HEK293T (cell line): ENCODE measurements at regions not wholly inside any gene's neighbourhood (a gene's known extent, or its start where the extent isn't known, plus 50 kb on each side); places are given as distances from the start of the nearest gene placed in this dataset.

Experiments used
- CTCF ChIA-PET: fragments of 350-600 bp; formaldehyde crosslinking; extraction: SDS; loops from one replicate; lab custom pipeline; 2021; ENCODE audit warnings: antibody characterized with exemption, inconsistent platforms; lab: Yijun Ruan, JAX
- POLR2A ChIA-PET: fragments of 350-600 bp; formaldehyde crosslinking; extraction: SDS; loops from one replicate; lab custom pipeline; 2020; ENCODE audit warnings: antibody characterized with exemption, inconsistent platforms; lab: Yijun Ruan, JAX
- DNase-seq: peaks from one replicate; pipeline ENCODE4 v3.0.0; 2012; ENCODE audit warnings: mixed read lengths; ENCODE audit errors: extremely low spot score
- ARNT ChIP-seq: fragments of 450-650 bp; IDR thresholded peaks from 2 replicates; pipeline ENCODE4 v1.6.1; 2017; ENCODE audit warnings: mild to moderate bottlenecking
- BHLHE40 ChIP-seq: fragments of 450-650 bp; IDR thresholded peaks from 2 replicates; pipeline ENCODE4 v1.6.1; 2016; ENCODE audit warnings: mild to moderate bottlenecking, moderate library complexity, borderline replicate concordance
- CTBP1 ChIP-seq: fragments of 450-650 bp; IDR thresholded peaks from 2 replicates; pipeline ENCODE4 v1.6.1; 2016; ENCODE audit warnings: borderline replicate concordance
- ELF4 ChIP-seq: fragments of 450-650 bp; IDR thresholded peaks from 2 replicates; pipeline ENCODE4 v1.6.1; 2017; ENCODE audit warnings: antibody characterized with exemption
- FOXA1 ChIP-seq: fragments of 450-650 bp; IDR thresholded peaks from 2 replicates; pipeline ENCODE4 v1.6.1; 2016; ENCODE audit warnings: mild to moderate bottlenecking
- FOXK2 ChIP-seq: fragments of 450-650 bp; IDR thresholded peaks from 2 replicates; pipeline ENCODE4 v1.6.1; 2016; ENCODE audit warnings: mild to moderate bottlenecking
- FOXM1 ChIP-seq: fragments of 450-650 bp; IDR thresholded peaks from 2 replicates; pipeline ENCODE4 v1.6.1; 2017; ENCODE audit warnings: mild to moderate bottlenecking, borderline replicate concordance
- HDGF ChIP-seq: fragments of 450-650 bp; IDR thresholded peaks from 2 replicates; pipeline ENCODE4 v1.6.1; 2017; ENCODE audit warnings: antibody characterized with exemption, borderline replicate concordance
- L3MBTL2 ChIP-seq: fragments of 450-650 bp; conservative IDR thresholded peaks from 2 replicates; pipeline ENCODE4 v1.6.1; 2016; ENCODE audit warnings: mild to moderate bottlenecking
- LEF1 ChIP-seq: fragments of 450-650 bp; IDR thresholded peaks from 2 replicates; pipeline ENCODE4 v1.6.1; 2017; ENCODE audit warnings: mild to moderate bottlenecking, borderline replicate concordance
- NFRKB ChIP-seq: fragments of 450-650 bp; IDR thresholded peaks from 2 replicates; pipeline ENCODE4 v1.6.1; 2016; ENCODE audit warnings: mild to moderate bottlenecking, moderate library complexity
- PKNOX1 ChIP-seq: fragments of 450-650 bp; IDR thresholded peaks from 2 replicates; pipeline ENCODE4 v1.6.1; 2016
- SP1 ChIP-seq: fragments of 450-650 bp; IDR thresholded peaks from 2 replicates; pipeline ENCODE4 v1.6.1; 2017
- SUZ12 ChIP-seq: fragments of 450-650 bp; IDR thresholded peaks from 2 replicates; pipeline ENCODE4 v1.6.1; 2016; ENCODE audit warnings: mild to moderate bottlenecking
- TARDBP ChIP-seq: fragments of 450-650 bp; IDR thresholded peaks from 2 replicates; pipeline ENCODE4 v1.6.1; 2016
- ZNF384 ChIP-seq: fragments of 450-650 bp; IDR thresholded peaks from 2 replicates; pipeline ENCODE4 v1.6.1; 2016

- ChIA-PET CTCF (no interaction called here), POLR2A (no interaction called here)
- no peak for DNase-seq
- TF ChIP-seq SP1 (no peak), LEF1 (no peak), ELF4 (no peak), SUZ12 (no peak), ARNT (no peak), BHLHE40 (no peak), TARDBP (no peak), L3MBTL2 (no peak), FOXM1 (no peak), CTBP1 (no peak)
Measured at GRCh38 chr3:43892061-43892460, 201.3 kb downstream of the ABHD5 start.

- 0 out of 2 replicates have a peak, but pooled peaks have one; percentile 21 for TF ChIP-seq PKNOX1
- TF ChIP-seq FOXM1, result no peak
- no peak for TF ChIP-seq CTBP1
- no peak for TF ChIP-seq SP1
- POLR2A ChIA-PET, result no interaction called here
- DNase-seq, result no peak
- CTCF ChIA-PET, result no interaction called here
Measured at GRCh38 chr3:43892526-43892925, 201.8 kb downstream of the ABHD5 start.

DNA sequence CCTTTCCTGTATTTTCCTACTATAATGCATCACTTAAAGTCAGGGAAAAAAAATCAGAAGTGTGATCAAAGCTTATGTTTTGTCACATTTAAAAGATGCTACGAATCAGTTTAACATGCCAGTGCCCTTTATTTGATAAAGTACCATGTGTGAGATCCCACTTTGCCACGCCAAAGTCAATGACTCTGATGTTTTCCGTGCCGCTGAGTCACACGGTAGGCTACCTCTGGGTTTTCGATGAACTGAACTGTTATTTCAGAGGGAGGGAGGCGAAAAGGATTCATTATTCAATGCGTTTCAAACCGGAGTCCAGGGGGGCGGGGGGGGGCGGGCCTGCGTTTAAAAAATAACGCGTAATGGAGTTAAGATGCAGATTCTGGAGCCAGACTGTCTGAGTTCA is 203.0 kb downstream of the ABHD5 start:
- DNase-seq, result no peak
- ChIA-PET POLR2A (no interaction called here), CTCF (no interaction called here)
- no peak for TF ChIP-seq ELF4
- no peak for TF ChIP-seq BHLHE40
- no peak for TF ChIP-seq ZNF384
- TF ChIP-seq HDGF, result no peak
- TF ChIP-seq SUZ12, result no peak
- TF ChIP-seq TARDBP, result no peak
- no peak for TF ChIP-seq L3MBTL2
- no peak for TF ChIP-seq ARNT
- no peak for TF ChIP-seq FOXK2
- no peak for TF ChIP-seq FOXM1
- no peak for TF ChIP-seq SP1

GRCh38 chr3:43894176-43895049 is 203.7 kb downstream of the ABHD5 start:
- peak; percentile 74 for DNase-seq
- ChIA-PET CTCF (no interaction called here), POLR2A (no interaction called here)
- TF ChIP-seq NFRKB, result no peak
- TF ChIP-seq L3MBTL2, result peak; percentile 97

DNA sequence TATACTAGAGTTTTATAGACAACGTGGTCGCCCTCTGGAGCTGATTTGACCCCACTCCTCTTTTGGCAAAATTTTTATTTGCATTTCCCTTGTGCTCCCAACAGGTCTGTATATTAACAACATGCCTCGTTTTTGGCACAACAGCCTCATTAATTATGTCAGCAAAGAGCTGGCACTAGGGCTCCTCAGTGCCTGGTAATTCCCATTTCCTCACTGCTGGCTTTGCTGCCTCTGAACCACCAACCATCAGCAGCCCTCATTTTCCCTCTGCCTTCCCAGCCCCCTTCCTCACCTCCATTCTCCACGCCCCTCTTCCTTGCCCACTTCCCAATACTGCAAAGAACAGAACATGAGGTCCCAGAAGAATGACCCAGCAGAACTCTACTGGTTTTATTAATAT is 204.8 kb downstream of the ABHD5 start:
- TF ChIP-seq SUZ12 (no peak), ARNT (no peak), HDGF (no peak), ZNF384 (no peak), PKNOX1 (no peak), NFRKB (no peak), LEF1 (no peak), ELF4 (no peak), FOXM1 (no peak), FOXK2 (no peak), CTBP1 (no peak), FOXA1 (no peak), TARDBP (no peak), L3MBTL2 (no peak), SP1 (no peak), BHLHE40 (no peak)
- DNase-seq, result no peak
- ChIA-PET CTCF (no interaction called here), POLR2A (no interaction called here)

GRCh38 chr3:43902415-43902814 is 211.7 kb downstream of the ABHD5 start:
- DNase-seq, result no peak
- ChIA-PET CTCF (no interaction called here), POLR2A (no interaction called here)
- no peak for TF ChIP-seq LEF1
- TF ChIP-seq ZNF384, result no peak
- no peak for TF ChIP-seq NFRKB
- no peak for TF ChIP-seq SP1
- TF ChIP-seq FOXA1, result no peak
- TF ChIP-seq SUZ12, result no peak
- TF ChIP-seq CTBP1, result no peak
- TF ChIP-seq L3MBTL2, result no peak
- TF ChIP-seq FOXM1, result no peak
- TF ChIP-seq TARDBP, result no peak

- no peak for TF ChIP-seq PKNOX1
- ChIA-PET POLR2A (no interaction called here), CTCF (no interaction called here)
- DNase-seq, result no peak
Measured at GRCh38 chr3:43905157-43905556, 214.4 kb downstream of the ABHD5 start.
